Common myeloid progenitor, CD34-positive (primary cell): ENCODE measurements at regions not wholly inside any gene's neighbourhood (a gene's known extent, or its start where the extent isn't known, plus 50 kb on each side); places are given as distances from the start of the nearest gene placed in this dataset.

Source experiments
- CTCF ChIA-PET: fragments of 350-600 bp; sonication (Branson Sonifier 250); formaldehyde crosslinking; loops from one replicate; lab custom pipeline; 2021; ENCODE audit warnings: antibody characterized with exemption; lab: Charles Lee
- POLR2A ChIA-PET: fragments of 350-600 bp; sonication (Branson Sonifier 250); formaldehyde crosslinking; loops from one replicate; lab custom pipeline; 2021; ENCODE audit warnings: antibody characterized with exemption; lab: Charles Lee
- DNase-seq, 3 donors: peaks; one replicate each; pipeline versions ENCODE4 v3.0.0 to v3.0.0-alpha.2; 2013
- H3K27ac ChIP-seq, 2 experiments: 1 replicate in 1 of 2; 2 replicates in 1 of 2; pipeline ENCODE4 v1.7.0; 2013; ENCODE audit warnings: inconsistent platforms in 2 of 2, low read length in 2 of 2, mild to moderate bottlenecking in 2 of 2, low read depth in 1 of 2, moderate library complexity in 1 of 2; ENCODE audit not compliant: severe bottlenecking in 2 of 2, insufficient read depth in 1 of 2, poor library complexity in 1 of 2
- H3K27me3 ChIP-seq, 5 experiments: replicated peaks in 2 of 5; 1 replicate in 3 of 5; 2 replicates in 2 of 5; pipeline versions ENCODE4 v1.6.1 to v1.7.0; 2013; ENCODE audit warnings: low read length in 4 of 5, mild to moderate bottlenecking in 2 of 5, moderate library complexity in 2 of 5, inconsistent platforms in 1 of 5; ENCODE audit not compliant: insufficient read depth in 5 of 5, control insufficient read depth in 4 of 5
- H3K36me3 ChIP-seq, 4 experiments: 1 replicate in 2 of 4; 2 replicates in 2 of 4; pipeline versions ENCODE4 v1.6.1 to v1.7.0; 2013; ENCODE audit warnings: low read length in 3 of 4, control low read depth in 1 of 4, mild to moderate bottlenecking in 1 of 4; ENCODE audit not compliant: control insufficient read depth in 4 of 4, insufficient read depth in 4 of 4
- H3K4me1 ChIP-seq, 4 experiments: 1 replicate in 3 of 4; 2 replicates in 1 of 4; pipeline versions ENCODE4 v1.6.1 to v1.7.1; 2013; ENCODE audit warnings: low read length in 3 of 4, mild to moderate bottlenecking in 3 of 4, control low read depth in 1 of 4, inconsistent platforms in 1 of 4, moderate library complexity in 1 of 4; ENCODE audit not compliant: control insufficient read depth in 4 of 4, insufficient read depth in 4 of 4; ENCODE audit errors: control extremely low read depth in 1 of 4
- H3K4me3 ChIP-seq, 7 experiments: 1 replicate in 4 of 7; 2 replicates in 3 of 7; pipeline versions ENCODE4 v1.5.1 to v1.7.0; 2013; ENCODE audit warnings: mild to moderate bottlenecking in 7 of 7, low read length in 6 of 7, moderate library complexity in 6 of 7, inconsistent platforms in 2 of 7, low read depth in 2 of 7, control low read depth in 1 of 7; ENCODE audit not compliant: insufficient read depth in 4 of 7, control insufficient read depth in 1 of 7; ENCODE audit errors: extremely low read depth in 1 of 7
- H3K9me3 ChIP-seq, 5 experiments: 1 replicate in 4 of 5; 2 replicates in 1 of 5; pipeline versions ENCODE4 v1.6.1 to v1.7.1; 2013; ENCODE audit warnings: low read length in 4 of 5, mild to moderate bottlenecking in 2 of 5, inconsistent platforms in 1 of 5, low read depth in 1 of 5, moderate library complexity in 1 of 5; ENCODE audit not compliant: control insufficient read depth in 4 of 5, insufficient read depth in 2 of 5; ENCODE audit errors: control extremely low read depth in 1 of 5
- WGBS: methylation state at CpG from one replicate; pipeline ENCODE4 v1.1.5; 2013; ENCODE audit not compliant: insufficient coverage; 5-methylcytosine and 5-hydroxymethylcytosine counted together

GRCh38 chr3:135905058-135905724, 60.3 kb upstream of the PPP2R3A start:
- CTCF ChIA-PET, result interaction anchor here (1.9 kb wide), 1 partner anchor 137 kb away, joined by 6 read pairs; no protein-coding TSS in a partner anchor
- no peaks in the 10 kb centered on the region for H3K4me1 ChIP-seq
- H3K27ac ChIP-seq, result no peak overlapping the region
- no peaks in the 10 kb centered on the region for H3K9me3 ChIP-seq
- POLR2A ChIA-PET, result no interaction called here
- 85% methylated on average over 4 of the region's 5 CpGs for WGBS
- no peaks in the 10 kb centered on the region for H3K27me3 ChIP-seq
- no peak overlapping the region for H3K4me3 ChIP-seq
- H3K36me3 ChIP-seq, result no peaks in the 10 kb centered on the region
- DNase-seq, result peak in 1 of 3 donors; percentile 7

- H3K4me3 ChIP-seq, result no peak overlapping the region
- H3K4me1 ChIP-seq, result no peaks in the 10 kb centered on the region
- no peak for DNase-seq
- H3K9me3 ChIP-seq, result no peaks in the 10 kb centered on the region
- ChIA-PET CTCF (no interaction called here), POLR2A (interaction anchor here (0.7 kb wide), 1 partner anchor 479 kb away, joined by 3 read pairs; no protein-coding TSS in a partner anchor)
- H3K27me3 ChIP-seq, result no peaks in the 10 kb centered on the region
- no peak overlapping the region for H3K27ac ChIP-seq
- WGBS, result 88% methylated on average over 3 of the region's 3 CpGs
- H3K36me3 ChIP-seq, result no peaks in the 10 kb centered on the region
Observed at GRCh38 chr3:135907422-135908165, 57.9 kb upstream of the PPP2R3A start.

- Histone ChIP-seq H3K27ac (no peak overlapping the region), H3K4me3 (no peak overlapping the region), H3K36me3 (no peaks in the 10 kb centered on the region), H3K27me3 (no peaks in the 10 kb centered on the region), H3K4me1 (no peaks in the 10 kb centered on the region), H3K9me3 (no peaks in the 10 kb centered on the region)
- POLR2A ChIA-PET, result no interaction called here
- no peak for DNase-seq
- 100% methylated on average over 4 of the region's 7 CpGs for WGBS
- CTCF ChIA-PET, result no interaction called here
Observed at GRCh38 chr3:135908225-135908624, 57.3 kb upstream of the PPP2R3A start.

GRCh38 chr3:135908737-135909136, 56.8 kb upstream of the PPP2R3A start:
- H3K4me1 ChIP-seq, result no peaks in the 10 kb centered on the region
- H3K27me3 ChIP-seq, result no peaks in the 10 kb centered on the region
- WGBS, result 100% methylated on average over 1 of the region's 1 CpG
- no peaks in the 10 kb centered on the region for H3K36me3 ChIP-seq
- no peak for DNase-seq
- ChIA-PET CTCF (no interaction called here), POLR2A (no interaction called here)
- no peak overlapping the region for H3K4me3 ChIP-seq
- H3K9me3 ChIP-seq, result no peaks in the 10 kb centered on the region
- no peak overlapping the region for H3K27ac ChIP-seq

GRCh38 chr3:135911110-135911509, 54.4 kb upstream of the PPP2R3A start:
- H3K27me3 ChIP-seq, result no peaks in the 10 kb centered on the region
- no peak overlapping the region for H3K27ac ChIP-seq
- H3K36me3 ChIP-seq, result no peaks in the 10 kb centered on the region
- H3K4me3 ChIP-seq, result no peak overlapping the region
- ChIA-PET POLR2A (no interaction called here), CTCF (no interaction called here)
- no peaks in the 10 kb centered on the region for H3K9me3 ChIP-seq
- 90% methylated on average over 1 of the region's 2 CpGs for WGBS
- no peaks in the 10 kb centered on the region for H3K4me1 ChIP-seq
- no peak for DNase-seq

GRCh38 chr3:135915206-135915605, 50.3 kb upstream of the PPP2R3A start:
- H3K27me3 ChIP-seq, result no peaks in the 10 kb centered on the region
- CTCF ChIA-PET, result no interaction called here
- 100% methylated on average over 2 of the region's 2 CpGs for WGBS
- no peaks in the 10 kb centered on the region for H3K36me3 ChIP-seq
- no peaks in the 10 kb centered on the region for H3K4me1 ChIP-seq
- no peak overlapping the region for H3K4me3 ChIP-seq
- H3K27ac ChIP-seq, result no peak overlapping the region
- H3K9me3 ChIP-seq, result no peaks in the 10 kb centered on the region
- POLR2A ChIA-PET, result no interaction called here
- no peak for DNase-seq
